ENCODE measurements at regions not wholly inside any gene's neighbourhood (a gene's known extent, or its start where the extent isn't known, plus 50 kb on each side); places are given as distances from the start of the nearest gene placed in this dataset.
"Not testable (repeated sequence)": the region's sequence is repeated elsewhere in the genome, so short reads cannot be mapped to it uniquely, and the experiment has no call there.

DNA sequence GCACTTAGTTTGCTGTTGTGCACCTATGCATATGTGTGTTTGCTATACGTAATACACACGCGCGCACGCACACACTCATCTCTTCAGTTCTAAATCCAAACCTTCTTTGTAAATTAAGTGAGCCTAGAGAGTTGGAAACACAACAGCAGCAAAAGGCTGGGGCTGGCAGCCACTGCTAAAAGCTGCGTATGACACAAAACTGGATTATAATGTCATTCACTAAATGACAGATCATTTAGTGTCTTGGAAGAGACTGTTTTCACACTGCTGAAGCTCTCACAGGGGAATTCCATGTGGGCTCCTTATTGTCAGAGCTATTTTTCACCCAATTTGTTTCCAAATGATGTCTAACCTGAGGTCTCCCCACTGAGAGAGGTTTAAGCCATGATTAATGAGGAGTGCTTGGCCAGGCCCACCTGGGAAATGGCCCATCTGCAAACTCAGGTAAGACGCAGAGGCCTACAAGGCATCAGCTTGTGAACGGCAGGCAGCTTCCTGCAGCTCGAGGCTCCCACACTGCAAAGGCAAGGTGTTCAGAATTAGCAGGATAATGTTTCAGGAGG is 94.2 kb downstream of the OLIG3 start:
- no peak for DNase-seq (ENCODE audit: low read depth)

DNA sequence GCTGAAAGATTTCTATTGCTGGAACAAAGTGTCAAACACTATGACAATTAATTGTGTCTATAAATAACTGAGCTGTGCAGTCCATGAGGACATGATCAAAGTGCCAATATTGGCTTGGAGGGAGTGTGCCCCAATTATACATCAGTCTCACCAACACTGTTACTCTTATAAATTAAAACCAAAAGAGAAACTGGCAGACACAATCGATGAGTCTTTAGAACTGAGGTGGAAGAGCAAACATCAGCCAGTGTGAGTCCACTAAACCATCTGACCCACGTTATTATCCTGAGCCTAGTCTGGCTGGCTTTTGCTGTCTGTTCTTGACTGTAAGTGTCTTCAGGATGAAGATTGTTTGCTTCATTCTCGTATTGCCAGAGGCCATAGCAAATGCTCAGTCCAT is 98.9 kb downstream of the OLIG3 start:
- DNase-seq (ENCODE audit: low read depth), result no peak

DNA sequence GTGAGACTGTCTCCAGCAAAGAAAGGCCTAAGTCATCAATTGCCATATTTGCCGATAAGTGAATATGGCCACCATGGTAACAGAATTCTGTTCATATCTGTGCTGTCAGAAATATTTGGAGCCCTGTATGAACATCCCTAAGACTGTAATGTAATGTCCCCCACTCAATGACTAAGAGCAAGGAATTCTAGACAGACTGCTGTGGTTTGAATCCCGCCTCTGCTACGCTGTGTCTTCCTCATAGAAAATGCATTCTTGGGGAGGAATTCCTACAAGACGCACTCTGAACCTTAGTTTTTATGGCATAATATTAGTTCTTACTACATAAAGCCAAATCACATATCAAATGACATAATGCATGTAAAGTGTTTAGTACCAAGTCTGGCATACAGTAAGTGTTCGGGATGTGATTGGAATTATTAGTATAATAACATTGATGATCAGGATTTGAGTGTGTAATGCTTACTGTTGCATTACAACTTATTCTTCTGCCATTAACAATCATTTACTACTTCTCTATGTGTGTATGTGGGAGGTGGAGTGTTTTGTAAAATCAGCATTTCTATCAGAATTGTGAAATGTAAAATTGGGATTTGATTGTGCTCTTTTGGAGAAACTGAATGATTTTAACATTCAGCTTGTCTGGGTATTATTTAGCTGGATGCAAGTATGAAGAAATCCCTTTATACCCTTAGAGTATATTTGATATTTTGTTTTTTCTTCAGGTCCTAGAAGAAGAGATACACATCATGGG is 103.0 kb downstream of the OLIG3 start:
- DNase-seq (ENCODE audit: low read depth), result no peak

DNA sequence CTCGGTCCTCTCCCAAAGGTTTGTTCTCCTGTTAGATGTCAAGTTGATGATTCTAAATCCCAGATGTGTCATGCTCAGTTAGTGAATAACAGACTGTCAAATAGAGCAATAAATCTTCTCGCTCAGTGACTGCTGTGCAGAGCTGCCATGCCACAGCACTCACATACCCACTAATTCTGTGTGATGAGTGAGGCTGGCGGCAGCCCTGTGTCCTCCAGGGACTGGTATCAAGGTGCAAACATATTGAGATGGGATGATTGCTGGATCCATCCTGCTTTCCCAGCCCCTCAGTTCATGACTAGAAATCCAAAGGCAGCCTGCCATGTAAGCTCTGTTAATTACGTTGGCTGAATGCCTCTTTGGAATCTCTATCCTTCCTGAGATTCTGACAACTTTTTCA is 103.9 kb downstream of the OLIG3 start:
- DNase-seq (ENCODE audit: low read depth), result no peak

DNA sequence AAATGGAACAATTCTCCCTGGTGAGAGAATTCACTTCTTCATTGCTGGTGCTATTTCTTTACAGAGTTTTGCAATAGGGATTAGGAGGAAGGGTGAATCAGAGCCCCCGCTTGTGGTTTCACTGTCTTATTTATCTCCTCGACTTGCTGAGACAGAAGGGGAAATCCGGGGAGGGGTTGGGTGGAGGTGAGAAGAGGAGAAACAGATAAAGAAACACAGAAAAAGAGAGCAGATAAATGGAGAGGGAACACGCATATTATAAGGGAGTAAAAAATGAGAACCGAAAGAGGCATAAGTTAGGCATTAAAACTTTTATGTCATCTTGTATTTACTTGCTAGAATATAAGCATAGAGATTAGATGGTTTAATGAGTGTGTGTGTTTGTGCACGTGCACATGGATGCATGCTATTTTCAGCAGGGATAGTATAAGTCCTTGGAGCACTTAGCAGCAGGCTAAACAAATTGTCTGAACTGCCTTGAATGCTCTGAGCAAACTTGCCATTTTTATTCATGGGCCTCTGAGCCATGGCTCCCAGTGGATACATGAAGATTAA is 105.0 kb downstream of the OLIG3 start:
- DNase-seq (ENCODE audit: low read depth), result peak; percentile 50

DNA sequence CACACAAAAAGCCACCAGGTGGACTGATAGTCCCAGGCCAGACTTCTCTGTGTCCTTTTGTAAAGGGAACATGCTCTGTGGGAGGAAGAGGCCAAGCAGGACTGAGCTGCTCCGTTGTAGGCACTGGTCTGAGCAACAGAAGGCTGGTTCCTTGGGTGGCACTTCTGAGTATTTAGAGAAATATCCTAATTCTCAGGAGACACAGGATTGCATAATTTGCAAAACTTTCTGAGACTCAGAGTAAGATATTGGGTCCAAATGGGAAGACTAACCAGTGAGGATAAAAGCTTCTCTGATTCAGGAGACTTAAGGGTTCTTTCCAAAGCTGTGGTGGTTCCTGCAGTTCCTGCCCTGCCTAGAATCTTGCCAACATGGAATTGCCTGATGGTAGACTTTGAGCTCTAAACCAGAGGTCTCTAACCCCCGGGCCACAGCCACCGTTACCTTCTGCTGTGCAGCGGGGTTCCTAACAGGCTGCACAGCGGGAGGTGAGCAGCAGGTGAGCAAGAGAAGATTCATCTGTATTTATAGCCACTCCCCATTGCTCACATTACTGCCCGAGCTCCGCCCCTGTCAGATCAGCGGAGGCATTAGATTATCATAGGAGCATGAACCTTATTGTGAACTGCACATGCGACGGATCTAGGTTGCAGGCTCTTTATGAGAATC is 107.0 kb downstream of the OLIG3 start:
- no peak for DNase-seq (ENCODE audit: low read depth)

DNA sequence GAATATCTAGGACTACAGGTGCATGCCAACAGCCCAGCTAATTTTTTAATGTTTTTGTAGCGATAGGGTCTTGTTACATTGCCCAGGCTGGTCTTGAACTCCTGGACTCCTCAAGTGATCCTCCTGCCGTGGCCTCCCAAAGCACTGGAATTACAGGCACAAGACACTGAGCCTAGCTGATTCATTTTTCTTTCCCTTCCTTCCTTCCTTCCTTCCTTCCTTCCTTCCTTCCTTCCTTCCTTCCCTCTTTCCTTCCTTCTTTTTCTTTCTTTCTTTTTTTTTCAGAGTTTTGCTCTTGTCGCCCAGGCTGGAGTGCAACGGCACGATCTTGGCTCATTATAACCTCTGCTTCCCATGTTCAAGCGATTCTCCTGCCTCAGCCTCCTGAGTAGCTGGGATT is 110.9 kb downstream of the OLIG3 start:
- DNase-seq (ENCODE audit: low read depth), result not testable (repeated sequence)

DNA sequence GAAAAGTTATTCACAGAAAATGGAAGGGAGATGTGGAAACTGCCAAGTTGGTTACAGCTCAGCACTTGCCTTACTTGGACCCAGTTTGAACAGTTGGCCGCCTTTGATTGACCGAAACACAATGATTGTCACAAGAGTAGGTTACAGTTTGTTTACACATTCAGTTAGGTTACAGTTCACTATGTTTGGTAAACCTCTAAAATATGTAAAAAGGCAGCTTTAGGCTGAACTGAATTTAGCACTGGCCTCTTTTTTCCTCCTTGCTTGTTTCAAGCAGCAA is 116.2 kb downstream of the OLIG3 start:
- no peak for DNase-seq (ENCODE audit: low read depth)

DNA sequence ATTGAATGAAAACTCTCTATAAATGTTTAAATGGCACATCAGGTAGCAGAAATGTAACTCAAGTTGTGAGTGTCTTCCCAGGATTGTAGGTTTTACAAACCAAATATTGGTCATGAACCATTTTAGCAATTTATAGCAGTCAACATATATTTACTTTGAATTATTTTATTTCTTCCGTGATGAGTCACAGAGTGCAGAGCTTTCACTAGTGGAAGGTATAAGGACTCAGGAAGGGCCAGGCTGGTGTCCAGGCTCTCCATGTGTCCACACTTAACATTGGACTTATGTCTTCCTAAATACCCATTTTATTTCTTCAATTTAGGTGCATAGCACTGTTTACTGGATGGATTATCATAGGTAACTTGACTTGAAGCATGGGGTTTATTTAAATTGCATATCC is 120.9 kb downstream of the OLIG3 start:
- DNase-seq (ENCODE audit: low read depth), result no peak

DNA sequence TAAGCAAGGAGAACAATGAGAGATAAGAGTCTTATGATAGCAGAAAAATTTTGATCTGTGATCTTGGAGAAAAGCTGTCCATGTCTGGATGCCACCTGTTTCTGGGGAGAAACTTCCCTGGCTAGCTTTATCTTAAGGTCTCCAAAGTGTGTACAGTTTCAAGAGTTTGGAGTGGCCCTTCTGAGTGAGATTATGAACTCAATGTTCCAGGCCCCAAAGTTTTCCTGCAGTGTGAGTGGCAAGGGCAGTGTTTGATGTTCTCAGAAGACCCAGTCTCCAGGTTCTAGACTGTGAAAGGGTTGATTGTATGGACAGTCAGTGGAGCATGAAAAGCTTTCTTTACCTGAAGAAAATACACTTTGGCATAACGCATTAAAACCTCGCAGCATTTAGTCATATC is 121.7 kb downstream of the OLIG3 start:
- no peak for DNase-seq (ENCODE audit: low read depth)

DNA sequence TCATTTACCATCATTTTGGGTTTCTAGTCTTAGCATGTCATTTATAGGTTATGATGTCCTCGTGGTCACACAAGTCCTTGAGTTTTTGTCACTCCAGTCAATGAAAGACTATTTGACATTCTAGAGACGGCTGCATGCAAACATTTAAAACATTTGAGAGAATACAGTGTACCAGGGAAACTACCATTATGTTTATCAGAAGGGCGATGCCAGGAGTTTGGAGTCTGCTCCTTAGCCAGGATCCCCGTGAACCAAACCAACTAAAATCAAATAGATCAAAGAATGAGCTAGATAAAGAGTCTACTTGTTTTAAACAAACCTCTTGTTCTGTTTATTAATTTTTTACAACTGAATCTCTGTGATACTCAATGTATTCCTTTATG is 122.6 kb downstream of the OLIG3 start:
- no peak for DNase-seq (ENCODE audit: low read depth)

DNA sequence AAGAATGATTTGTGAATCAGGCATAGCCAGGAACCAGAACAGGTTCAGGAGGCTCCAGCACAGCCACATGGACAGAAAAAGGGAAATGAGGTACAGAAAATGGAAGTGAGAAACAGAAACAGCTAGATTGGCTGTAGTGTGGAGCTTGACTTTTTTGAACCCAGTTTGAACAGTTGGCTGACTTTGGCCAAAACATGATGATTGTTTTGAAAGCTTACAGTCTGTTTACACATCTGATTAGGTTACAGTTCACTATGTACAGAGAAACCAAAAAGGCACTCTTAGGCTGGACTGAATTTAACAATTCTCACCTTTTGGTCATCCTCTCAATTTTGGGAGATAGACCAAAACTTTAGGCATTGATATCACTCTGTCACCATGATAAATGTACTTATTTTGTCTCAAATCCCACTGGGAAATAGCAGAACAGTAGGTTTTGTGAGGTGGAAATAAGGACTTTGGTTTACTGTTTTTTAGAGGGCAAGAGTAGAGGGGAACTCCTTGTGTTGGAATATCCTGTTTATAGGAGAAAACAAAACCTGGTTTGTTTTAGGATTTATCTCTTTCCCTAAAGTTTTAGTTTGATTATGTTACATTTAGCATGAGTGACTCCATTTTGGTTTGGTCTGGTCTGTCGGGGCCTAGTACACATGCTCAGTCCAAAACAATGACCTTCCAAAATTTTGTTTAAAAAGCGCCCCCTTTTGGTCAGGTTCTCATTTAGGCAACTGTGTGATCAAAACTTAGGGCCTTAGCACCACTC is 123.1 kb downstream of the OLIG3 start:
- no peak for DNase-seq (ENCODE audit: low read depth)

DNA sequence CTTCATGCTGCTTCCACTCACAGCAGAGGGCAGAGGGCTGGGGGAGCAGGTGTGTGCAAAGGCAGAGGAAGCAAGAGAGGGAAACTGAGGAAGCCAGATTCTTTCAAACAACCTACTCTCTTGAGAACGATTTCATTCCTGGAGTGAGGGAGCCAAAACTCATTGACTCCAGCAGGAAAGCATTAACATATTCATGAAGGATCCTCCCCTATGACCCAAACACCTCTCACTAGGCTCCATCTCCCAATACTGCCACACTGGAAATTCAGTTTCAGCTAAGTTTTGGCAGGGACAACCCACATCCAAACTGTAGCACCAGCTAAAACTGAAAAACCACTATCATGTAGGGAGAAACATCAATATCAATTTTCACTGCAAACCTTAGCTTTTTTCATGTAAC is 125.1 kb downstream of the OLIG3 start:
- DNase-seq (ENCODE audit: low read depth), result no peak

DNA sequence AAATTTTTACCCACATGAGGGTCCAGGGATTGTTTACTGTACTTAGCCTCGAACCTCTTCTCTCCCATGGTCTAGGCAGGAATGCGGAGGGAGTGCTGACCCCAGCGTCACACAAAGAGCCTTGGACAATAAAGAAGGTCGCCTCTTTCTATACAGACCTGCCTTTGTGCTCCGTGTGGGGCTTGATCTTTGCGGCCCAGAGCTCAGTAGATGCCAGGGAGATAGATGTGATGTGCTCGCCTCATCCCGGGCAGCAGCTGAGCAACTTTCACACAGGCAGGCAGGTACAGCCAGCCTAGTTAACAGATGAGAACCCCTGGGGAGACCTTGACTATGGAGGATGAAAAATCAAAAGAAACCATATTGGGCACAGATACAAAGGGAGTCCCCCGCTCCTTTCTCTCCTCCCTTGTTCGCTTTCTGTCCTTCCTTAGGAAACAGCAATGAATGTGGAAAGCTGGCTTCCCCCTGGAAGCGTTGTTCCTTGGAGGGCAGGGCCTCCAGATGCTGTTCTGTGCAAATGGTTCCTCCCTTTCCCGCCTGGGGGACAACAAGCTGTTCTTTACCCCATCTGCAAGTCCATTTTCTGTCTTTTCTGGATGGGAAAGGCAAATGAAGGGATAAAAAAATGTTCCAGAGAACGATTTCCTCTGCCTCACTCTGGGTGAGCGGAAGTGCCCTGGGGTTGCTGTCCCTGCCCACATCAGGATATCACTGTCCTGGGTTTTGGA is 128.3 kb downstream of the OLIG3 start:
- no peak for DNase-seq (ENCODE audit: low read depth)

DNA sequence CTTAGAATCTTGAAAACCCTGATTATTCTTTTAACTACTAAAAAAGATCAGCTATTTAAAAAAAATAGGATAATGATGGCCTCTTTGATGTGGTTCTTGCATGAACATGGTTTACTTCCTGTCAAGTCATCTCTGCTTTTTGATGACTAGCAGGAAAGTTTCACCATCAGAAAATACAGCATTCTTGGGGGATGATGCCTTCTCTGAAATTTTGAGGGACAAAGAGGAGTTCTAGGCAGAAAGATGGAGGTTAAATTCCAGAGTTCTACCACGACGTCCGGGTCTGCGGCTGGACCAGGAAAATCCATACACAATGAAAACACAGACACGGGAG is 130.4 kb downstream of the OLIG3 start:
- DNase-seq (ENCODE audit: low read depth), result no peak

DNA sequence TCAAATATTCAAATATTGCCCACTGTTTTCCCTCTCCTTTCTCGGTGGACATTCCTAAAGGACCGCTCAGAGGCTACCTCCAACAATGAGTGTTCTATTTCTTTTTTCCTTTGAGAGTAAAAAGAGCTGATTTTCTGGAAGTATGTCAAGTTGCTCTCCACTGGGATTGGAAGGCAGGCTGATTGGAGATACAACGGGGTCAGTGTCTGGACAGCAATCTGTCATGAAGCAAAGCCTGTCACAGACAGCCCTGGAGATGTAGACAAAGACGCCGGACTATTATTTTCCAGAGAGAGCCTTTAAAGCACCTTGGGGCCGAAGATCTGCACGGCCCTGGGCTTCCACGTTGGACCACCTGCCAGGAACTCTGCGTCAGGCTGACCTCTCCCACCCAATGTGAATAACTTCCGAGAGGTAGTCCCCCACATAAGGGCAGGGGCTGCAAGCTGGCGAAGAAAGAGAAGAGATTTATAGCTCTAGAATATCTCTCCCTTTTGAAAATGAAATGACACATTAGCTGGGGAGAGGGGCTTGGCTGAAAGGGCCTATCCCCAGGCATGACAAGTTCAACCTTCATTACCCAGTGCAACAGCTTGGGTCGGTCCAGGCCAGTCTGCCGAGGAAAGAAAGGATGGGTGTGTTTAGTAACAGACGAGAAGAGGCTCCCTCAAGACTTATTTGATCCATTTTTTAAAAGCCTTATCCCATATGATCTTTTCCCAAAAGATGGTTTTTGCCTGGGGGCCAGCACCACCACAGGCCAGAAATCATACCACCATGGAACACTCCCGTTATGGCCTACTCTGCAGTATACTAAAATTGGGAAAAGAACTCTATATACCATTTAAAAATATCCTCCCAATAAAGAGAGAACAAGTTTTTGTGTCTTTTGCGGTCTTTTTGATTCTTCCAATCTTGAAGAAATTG is 131.1 kb downstream of the OLIG3 start:
- no peak for DNase-seq (ENCODE audit: low read depth)

DNA sequence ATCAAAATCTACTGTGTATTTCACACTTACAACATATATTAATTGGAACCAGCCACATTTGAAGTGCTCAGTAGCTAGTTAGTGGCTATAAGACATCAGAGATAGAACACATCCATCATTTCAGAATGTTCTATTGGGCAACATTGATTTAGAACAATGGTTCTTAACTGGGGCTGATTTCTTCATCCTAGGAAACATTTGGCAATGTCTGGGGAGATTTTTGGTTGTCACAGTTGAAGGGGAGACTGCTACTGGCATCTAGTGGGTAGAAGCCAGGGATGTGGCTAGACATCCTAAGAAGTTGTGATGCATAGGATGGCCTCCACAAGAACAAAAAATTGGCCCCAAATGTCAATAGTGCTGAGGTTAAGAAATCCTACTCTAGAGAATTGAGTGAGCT is 132.5 kb downstream of the OLIG3 start:
- DNase-seq (ENCODE audit: low read depth), result no peak

DNA sequence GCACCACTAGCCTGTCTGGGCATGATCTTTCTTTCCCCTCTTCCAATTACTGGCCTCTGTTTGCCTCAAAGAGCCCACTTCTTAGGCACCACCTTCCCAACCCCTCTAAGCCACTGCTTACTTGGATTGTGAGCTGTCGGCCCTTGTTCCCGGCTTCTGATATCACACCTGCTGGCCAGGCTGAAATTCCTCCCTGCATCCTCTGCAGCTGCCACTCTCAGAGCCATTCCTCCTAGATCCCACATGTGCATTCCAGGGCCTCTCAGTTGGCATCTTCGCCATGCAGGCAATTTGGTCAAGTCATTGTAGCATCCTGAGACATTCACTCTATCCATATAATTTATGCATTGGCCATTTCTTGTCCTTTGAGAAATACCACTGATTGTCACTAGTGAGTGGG is 135.9 kb downstream of the OLIG3 start:
- no peak for DNase-seq (ENCODE audit: low read depth)

DNA sequence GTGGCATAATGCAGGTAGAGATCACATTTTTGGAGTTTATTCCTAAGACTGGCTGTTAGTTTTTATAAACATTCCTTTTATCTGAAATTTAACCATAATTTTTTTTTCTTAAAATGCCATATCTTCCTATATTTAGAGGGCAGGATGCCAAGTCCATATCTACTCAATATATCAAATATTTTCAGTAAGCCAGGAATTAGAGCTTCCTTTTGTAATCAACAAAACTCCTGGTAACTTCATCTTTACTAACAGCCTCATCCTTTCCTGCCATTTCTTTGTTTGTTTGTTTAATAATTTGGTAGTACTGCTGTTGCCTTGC is 136.3 kb downstream of the OLIG3 start:
- no peak for DNase-seq (ENCODE audit: low read depth)

DNA sequence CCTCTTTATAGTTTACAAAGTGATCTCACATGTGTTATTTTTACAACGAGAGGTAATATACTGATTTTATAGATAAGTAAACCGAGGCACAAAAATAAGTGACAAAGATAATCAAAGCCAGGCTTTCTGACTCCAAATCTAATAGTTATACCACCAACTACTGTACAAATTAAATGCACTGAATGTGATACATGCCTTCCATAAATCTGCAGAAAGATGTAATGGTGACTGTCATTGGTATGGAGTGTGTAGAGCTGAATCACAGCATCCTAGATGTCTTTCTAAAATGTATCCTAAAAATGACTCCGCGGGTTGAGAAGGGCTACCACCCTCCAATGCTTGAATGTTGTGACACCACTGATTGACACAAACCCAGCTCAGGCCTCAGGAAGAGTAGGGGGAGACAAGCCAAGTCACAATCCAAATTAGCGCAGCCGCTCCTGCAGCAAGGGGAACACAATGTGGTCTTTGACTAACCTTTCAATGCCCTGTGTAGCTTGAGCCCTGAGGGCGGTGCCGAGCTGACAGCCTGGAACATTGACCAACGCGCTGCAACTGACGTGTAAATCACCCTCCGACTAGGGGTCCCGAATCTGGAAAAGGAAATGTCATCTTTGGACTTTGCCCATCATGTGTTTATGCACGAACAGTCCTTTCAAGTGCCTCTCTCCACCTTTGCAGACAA is 136.8 kb downstream of the OLIG3 start:
- no peak for DNase-seq (ENCODE audit: low read depth)

Data from T-helper 22 cell (primary cell).